HG03460 (cell line): ENCODE measurements at regions not wholly inside any gene's neighbourhood (a gene's known extent, or its start where the extent isn't known, plus 50 kb on each side); places are given as distances from the start of the nearest gene placed in this dataset.
"Not testable (repeated sequence)": the region's sequence is repeated elsewhere in the genome, so short reads cannot be mapped to it uniquely, and the experiment has no call there.

ENCODE experiments used
- ATAC-seq: cut with Tn5 transposase; IDR thresholded peaks from one replicate; pipeline ENCODE4 v1.9.1; 2021; ENCODE audit not compliant: unreplicated experiment

DNA sequence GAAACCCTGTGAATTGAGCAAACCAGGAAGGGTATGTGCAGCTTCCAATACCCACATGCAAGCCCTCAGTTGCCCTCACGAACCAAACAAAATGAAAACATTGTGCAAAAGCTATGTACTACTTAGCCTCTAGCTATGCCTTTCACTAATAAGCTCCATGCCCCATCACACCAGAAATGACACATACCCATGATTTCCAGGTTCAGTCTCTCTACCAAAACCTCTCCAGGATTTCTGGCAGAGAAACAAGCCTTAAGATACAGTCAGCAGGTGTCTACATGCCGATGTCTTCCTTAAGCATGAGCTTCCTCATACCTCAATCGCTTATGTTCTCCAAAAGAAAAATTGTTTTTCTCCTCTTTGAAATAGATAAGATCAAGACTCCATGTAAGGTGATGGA is 527.8 kb upstream of the AUTS2 start:
- ATAC-seq = no peak

DNA sequence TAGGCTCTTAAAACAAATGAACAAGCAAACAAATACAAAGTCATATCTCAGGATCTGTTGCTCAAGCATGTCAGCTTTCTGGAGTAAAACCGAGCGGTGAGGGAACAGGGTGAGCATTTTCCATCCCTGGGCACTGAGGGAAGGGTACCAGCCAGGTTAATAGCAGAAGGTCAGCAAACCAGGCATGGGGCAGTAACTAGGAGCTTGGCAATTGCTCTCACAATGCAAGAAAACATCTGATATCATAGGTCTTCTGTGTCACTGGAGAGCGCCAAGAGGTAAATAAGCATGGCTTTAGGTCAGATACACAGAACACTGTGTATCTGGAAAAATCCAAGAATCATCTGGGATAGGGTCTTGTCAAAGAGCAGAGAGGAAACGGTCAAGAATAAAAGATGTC is 521.7 kb upstream of the AUTS2 start:
- ATAC-seq = no peak

DNA sequence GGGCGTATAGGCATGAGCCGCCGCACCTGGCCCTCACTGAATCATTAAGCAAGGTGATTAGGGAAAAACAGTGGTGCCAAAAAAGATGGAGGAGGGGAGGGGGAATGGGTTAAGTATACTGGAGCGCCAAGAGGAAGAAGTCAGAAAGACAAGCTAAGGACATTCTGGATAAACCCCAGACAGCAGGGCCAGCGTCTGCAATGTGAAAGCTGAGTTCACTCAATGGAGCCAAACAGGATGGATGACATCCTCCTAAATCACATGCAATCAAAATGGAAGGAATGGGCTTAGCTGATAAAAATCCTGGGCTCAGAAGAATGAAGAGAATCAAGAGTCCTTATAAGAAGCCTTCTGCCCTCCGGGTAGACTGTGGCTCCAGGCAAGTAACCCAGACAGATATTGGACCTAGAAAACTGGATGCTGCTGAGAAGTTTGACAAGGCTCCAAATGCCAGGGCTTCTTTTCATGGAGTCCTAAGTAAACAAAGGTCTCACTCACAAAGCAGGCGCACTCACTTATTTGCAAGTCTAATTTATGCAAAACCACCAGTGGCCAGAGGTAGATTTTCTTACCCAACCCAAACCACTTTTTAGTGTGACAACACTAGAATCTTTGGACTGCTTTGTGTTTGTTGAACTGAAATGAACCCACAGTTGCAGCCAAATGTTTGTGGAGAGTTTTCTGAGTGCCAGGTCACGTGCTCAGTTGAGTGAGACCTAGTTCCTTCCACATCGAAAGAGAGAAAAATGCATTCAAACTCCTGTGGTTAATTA is 519.1 kb upstream of the AUTS2 start:
- no peak for ATAC-seq

DNA sequence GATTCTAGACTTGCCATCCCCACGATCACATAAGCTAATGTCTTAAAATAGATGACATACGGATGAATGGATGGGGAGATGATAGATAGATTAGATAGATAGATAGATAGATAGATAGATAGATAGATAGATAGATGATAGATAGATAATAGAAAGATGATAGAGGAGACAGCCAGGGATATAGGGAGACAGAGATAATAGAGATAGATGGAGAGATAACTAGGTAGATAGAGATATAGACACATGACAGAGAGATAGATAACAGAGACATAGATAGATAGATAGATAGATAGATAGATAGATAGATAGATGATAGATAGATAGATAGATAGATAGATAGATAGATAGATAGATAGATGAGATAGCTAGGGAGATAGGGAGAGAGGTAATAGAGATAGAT is 511.0 kb upstream of the AUTS2 start:
- ATAC-seq = not testable (repeated sequence)

DNA sequence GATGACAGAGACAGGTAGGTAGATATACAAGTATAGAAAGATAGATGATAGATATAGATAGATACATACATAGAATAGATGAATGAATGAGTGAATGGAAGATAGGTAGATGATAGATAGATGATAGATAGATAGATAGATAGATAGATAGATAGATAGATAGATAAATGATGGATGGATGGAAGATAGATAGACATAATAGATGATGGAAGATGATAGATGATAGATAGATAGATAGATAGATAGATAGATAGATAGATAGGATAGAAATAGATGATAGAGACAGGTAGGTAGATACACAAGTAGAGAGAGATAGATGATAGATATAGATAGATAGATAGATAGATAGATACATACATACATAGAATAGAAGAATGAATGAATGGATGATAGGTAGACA is 510.1 kb upstream of the AUTS2 start:
- no peak for ATAC-seq

DNA sequence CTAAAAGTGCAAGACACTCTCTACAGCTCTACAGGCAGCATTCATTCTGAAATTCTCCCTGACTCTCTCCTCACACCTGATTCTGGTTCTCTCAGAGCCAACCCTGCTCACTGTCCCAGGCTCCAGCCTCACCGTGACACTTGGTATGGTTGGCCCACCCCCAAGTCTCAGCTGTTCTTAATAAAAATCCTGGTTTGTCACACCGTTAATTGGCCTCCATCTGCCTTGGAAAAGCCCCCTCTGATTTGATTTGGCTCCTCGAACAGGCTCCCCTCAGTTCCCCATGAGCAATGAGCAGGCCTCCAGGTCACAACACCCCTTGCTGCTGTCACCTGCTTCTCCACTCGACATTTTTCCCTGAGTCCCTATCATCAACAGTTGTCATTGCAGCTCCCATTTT is 507.3 kb upstream of the AUTS2 start:
- ATAC-seq = no peak

DNA sequence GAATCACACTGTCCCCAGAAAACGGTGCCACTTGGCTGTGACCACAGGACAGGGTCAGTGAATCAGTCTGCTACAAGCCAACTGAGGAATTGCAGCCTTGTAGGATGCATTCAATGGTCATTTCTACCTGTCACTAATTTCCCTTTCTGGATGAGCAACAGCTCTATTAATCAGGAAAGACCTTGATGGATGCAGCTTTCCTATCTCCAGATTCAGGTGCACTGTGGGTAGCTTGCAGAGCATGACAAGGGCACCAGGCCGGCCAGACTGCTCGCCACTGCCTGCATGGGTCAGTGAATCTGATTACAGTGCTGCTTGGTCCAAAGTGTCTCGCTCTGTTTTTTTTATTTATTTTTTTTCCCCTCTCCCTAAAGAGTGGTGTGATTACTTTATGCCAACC is 506.8 kb upstream of the AUTS2 start:
- no peak for ATAC-seq

DNA sequence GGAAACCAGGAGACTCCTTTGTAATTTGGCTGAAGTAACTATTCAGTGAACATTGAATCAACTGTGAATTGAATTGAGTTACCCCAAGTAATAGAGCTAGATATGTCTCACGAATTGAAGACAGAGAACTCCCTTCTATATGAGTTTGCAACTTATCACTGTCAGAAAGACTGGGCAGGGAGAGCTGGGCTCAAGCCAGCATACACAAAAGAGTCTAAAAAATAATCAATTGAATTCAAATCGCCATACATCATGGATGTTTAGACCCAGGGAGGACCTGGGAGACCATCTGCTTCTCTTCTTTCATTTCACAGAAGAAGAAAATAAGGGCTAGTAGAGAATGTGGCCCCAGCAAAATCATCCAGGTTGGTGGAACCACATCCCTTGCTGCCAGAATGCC is 503.1 kb upstream of the AUTS2 start:
- no peak for ATAC-seq

DNA sequence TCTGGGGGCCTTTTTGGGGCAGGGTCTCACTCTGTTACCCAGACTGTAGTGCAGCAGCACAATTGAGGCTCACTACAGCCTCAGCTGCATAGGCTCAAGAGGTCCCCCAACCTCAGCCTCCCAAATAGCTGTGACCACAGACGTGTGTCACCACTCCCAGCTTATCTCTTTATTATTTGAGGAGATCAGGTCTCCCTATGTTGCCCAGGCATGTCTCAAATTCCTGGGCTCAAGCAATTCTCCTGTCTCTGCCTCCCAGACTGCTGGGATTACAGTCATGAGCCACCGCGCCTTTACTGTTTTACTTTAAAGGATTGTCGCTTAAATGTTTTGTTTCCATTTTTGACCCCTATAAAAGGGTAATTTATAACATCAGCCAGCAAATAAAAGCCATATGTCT is 502.6 kb upstream of the AUTS2 start:
- ATAC-seq = no peak

DNA sequence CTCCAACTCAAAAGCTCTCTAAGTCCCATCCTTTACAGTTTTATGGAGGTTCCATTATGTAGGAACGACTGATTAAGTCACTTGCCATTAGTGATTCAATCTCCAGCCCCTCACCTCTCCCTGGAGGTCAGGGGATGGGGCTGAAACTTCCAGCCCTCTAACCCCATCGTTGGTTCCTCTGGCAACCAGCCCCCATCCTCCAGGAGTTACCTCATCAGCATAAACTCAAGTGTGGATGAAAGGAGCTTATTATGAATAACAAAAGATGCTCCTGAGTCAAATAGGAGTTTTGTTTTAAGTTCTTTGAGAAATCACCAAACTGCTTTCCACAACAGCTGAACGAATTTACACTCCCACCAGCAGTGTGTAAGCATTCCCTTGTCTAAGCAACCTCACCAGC is 494.3 kb upstream of the AUTS2 start:
- no peak for ATAC-seq

DNA sequence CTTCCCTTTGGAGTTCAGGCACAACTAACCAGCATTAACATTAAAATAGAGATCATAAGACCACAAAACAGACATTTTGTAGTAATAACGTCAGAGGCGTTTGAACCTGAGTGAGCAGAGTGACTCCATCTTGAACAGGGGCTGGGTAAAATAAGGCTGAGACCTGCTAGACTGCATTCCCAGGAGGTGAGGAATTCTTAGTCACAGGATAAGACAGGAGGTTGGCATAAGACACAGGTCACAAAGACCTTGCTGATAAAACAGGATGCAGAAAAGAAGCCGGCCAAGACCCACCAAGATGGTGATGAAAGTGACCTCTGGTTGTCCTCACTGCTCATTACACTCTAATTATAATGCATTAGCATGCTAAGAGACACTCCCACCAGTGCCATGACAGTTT is 493.2 kb upstream of the AUTS2 start:
- no peak for ATAC-seq

DNA sequence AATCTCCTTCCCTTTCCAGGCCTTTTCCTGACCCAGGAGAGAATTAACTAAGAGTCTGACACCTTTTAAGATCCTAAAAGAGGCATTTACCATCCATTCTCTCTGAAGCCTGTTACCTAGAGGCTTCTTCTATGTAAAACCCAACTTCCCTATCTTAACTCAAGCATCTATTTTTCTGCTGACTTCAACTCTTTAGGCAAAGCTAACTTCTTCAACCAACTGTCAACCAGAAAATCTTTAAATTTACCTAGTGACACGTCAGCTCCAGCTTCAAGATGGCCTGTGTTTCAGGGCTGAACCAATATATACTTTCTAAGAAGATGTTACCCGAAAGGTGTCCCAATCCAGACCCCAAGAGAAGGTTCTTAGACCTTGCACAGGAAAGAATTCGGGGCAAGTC is 492.3 kb upstream of the AUTS2 start:
- no peak for ATAC-seq

DNA sequence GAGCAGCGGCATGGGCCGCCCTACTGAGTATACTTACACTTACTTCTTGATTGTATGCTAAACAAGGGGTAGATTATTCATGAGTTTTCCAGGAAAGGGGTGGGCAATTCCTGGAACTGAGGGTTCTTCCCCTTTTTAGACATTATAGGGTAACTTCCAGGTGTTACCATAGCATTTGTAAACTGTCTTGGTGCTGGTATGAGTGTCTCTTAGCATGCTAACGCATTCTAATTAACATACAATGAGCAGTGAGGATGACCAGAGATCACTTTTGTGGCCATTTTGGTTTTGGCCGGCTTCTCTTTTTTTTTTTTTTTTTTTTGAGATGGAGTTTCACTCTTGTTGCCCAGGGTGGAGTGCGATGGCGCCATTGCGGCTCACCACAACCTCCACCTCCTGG is 491.8 kb upstream of the AUTS2 start:
- ATAC-seq = not testable (repeated sequence)

DNA sequence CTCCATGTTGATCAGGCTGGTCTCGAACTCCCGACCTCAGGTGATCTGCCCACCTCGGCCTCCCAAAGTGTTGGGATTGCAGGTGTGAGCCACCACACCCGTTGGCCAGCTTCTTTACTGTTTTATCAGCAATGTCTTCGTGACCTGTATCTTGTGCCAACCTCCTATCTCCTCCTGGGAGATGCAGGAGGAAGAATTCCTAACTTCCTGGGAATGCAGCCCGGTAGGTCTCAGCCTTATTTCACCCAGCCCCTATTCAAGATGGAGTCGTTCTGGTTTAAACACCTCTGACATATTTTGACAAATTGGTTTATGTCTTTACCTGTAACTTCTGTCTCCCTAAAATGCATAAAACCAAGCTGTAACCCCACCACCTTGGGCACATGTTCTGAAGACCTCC is 491.3 kb upstream of the AUTS2 start:
- ATAC-seq = not testable (repeated sequence)

DNA sequence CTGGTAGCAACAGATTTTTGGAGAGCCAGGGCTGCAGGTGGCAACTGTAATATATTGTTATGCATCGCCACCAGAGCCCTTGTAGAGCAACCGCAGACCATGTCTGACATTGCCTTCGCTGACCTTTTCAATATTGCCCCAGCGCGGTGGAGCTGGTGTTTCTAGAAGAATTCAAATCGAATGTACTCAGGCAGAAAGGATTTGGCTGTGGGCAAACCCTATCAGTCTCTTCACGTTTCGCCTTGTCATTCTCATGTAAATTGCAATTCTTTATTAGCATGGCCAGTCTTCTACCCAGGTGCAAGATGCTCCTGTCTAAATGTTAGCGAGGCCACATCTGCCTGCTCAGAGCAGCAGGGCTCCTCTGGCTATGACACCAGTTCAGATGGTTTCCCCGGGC is 490.2 kb upstream of the AUTS2 start:
- no peak for ATAC-seq

DNA sequence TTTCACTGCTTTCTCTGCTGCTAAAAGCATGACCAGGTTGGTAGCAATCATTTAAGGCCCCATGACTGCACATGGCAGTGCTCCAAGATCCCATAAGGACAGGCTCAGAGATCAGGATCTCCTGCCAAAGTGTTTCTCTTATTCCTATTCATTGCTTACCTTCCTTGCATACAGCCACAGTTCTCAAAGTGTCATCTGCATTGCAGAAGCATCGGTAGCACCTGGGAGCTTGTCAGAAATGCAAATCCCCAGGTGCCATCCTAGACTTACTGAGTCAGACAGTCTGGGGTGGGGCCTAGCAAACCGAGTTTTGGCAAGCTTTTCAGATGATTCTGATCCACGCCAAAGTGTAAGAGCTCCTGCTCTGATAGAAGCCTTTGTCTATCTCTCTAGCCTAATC is 489.0 kb upstream of the AUTS2 start:
- ATAC-seq = no peak

DNA sequence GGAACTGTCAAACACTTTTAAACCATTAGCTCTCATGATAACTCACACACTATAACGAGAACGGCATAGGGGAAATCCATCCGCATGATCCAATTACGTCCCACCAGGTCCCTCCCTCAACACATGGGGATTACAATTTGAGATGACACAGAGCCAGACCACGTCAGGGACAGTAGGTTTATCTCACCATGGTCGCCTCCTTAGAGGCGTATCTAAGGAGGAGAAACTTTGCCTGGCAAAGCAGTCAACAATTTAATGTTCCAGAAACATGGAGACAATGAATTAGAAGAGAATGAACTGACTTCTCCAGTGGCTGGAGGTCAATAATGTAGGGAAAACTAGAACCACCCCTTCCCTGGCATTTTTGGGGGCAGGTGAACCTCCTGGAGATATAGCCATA is 488.4 kb upstream of the AUTS2 start:
- ATAC-seq = no peak

DNA sequence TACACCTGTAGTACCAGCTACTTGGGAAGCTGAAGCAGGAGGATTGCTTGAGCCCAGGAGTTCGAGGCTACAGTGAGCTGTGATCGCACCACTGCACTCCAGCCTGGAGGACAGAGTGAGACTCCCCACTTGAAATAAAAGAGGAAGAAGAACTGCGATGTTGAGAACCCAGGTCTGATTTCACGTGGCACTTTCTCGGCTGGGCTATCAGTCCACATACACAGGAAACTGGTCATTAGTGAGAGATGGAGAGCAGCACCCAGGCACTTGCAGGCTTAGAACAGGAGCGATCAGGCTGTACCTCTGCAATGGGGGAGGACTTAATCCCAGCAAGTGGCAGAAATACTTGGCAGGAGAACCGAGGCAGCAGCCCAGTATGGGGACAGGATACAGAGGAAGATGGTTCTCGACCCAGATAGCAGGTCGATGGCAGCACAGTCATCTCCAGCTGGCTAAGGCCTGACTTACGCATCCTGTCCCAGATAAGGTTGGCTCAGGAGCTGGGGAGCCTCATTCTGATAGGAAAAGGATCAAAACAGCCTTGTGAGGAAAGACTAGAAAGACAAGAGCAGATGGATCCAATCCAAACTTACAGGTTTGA is 487.7 kb upstream of the AUTS2 start:
- ATAC-seq = no peak

DNA sequence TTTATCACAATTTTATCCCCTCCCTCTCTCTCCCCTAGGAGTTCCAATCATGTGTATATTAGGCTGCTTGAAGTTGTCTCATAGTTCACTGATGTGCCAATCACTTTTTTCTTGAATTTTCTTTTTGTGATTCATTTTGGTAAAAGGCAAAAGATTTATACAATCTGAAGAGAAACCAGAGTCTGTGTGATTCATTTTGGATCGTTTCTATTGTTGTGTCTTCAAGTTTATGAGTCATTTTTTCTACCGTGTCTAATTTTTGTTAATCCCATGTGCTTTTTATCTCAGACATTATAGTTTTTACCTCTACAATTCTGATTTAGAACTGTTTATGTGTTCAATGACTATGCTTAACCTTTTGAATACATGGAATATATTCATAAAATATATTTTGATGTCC is 483.9 kb upstream of the AUTS2 start:
- ATAC-seq = no peak

DNA sequence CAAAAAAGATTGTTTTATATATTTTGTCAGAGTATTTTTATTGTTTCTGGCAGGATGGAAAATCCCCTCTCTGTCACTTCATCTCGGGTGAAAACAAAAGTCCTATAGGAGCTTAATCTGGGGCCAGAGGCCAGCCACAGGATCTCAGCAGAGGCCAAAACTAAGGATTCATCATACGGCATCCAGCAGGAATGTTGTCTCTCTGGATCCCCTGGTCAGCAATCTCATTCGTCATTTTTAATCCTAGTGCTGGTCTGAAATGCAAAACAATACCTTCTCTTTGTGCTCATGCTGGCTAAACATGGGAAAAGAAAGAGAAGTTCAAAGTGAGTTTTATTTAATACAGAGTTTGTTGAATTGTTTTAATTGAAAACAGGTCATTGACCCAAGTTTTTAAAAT is 482.5 kb upstream of the AUTS2 start:
- ATAC-seq = no peak

DNA sequence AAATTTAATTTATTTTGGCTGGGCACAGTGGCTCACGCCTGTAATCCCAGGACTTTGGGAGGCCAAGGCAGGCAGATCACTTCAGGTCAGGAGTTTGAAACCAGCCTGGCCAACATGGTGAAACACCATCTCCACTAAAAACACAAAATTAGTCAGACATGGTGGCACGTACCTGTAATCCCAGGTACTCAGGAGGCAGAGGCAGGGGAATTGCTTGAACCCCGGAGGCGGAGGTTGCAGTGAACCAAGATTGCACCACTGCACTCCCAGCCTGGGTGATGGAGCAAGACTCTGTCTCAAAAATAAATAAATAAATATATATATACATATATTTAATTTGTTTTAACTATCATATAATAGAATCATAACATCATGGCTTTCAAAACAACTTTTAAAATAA is 482.1 kb upstream of the AUTS2 start:
- not testable (repeated sequence) for ATAC-seq

DNA sequence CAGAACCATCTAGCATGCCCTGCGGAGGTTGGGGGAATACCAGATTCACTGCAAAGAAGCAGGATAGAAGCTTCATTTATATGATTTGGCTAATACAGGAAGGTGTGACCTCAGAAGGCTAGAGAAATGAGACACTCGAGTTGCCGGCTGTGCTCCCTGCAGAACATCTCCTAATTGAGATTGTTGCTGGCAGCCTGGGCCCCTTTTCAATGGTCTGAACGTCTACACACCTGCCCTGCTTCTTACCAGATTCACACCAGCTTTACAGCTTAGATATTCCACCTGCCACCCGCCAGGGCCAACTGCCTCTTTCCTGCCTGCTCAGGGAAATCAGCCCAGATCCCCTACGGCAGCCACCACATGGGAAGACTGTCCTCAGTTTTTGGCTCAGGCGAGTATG is 475.3 kb upstream of the AUTS2 start:
- no peak for ATAC-seq

DNA sequence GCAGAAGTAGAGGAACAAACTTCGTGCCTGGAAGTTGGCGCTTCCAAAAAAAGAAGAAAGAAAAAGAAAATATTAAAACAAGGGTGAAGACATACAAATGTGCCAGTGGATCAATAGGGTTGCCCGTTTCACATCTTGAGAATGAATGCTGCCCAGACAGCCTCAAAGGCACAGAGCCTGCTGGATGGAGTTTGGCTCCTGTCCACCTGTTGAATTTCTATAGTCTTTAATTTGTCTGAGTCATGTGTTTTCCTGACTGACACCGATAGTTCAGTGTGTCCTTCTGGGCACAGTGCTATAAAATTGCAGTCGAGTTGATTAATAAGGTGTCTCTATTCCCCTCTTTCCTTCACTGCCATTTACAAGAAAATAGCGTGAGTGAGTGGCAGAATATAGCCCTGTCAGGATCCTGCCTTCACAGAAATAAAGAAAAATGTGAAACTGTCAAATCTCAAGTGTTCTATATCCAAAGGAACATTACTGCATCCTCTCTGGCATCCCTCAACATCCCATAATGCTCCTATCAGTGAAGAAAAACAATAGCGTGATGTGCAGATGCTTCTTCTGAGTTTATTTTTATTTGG is 471.3 kb upstream of the AUTS2 start:
- ATAC-seq = no peak
